ENCODE measurements at regions not wholly inside any gene's neighbourhood (a gene's known extent, or its start where the extent isn't known, plus 50 kb on each side); places are given as distances from the start of the nearest gene placed in this dataset.

GRCh38 chr5:155167736-155168135, 154.2 kb downstream of the KIF4B start (continued):
- TF ChIP-seq ZNF512 (CRISPR knock-in tag; IDR thresholded peaks at IDR 0.05; ENCODE audit: borderline replicate concordance) (no peak), CDX4 (CRISPR knock-in tag; IDR thresholded peaks at IDR 0.05; ENCODE audit: borderline replicate concordance) (no peak), USF1 (CRISPR knock-in tag; IDR thresholded peaks at IDR 0.05) (no peak), E2F1 (CRISPR knock-in tag; IDR thresholded peaks at IDR 0.05) (no peak), PREB (CRISPR knock-in tag; IDR thresholded peaks at IDR 0.05; ENCODE audit: borderline replicate concordance) (no peak)

- Mint-ChIP-seq H3K9me3 (peaks cover 40% of the 10 kb centered on the region), H3K27me3 (ENCODE audit: low read depth) (no peaks in the 10 kb centered on the region), H3K4me3 (no peak overlapping the region), H3K36me3 (peaks cover 7% of the 10 kb centered on the region), H3K4me1 (no peaks in the 10 kb centered on the region; the same call in 1 of the 2 replicates), H3K27ac (no peak overlapping the region)
- ATAC-seq (no peak), DNase-seq (ENCODE audit: low spot score) (no peak)
- CTCF ChIA-PET = no interaction called here
- POLR2A ChIA-PET = no interaction called here
- no peak for TF ChIP-seq GABPB1 (CRISPR knock-in tag; IDR thresholded peaks at IDR 0.05)
- no peak for TF ChIP-seq TP53 (CRISPR knock-in tag; IDR thresholded peaks at IDR 0.05)
- no peak for TF ChIP-seq FOXP1 (CRISPR knock-in tag; IDR thresholded peaks at IDR 0.05; ENCODE audit: borderline replicate concordance)
- no peak for TF ChIP-seq ATF2 (CRISPR knock-in tag; IDR thresholded peaks at IDR 0.05; ENCODE audit: borderline replicate concordance, low read depth)
- no peak for TF ChIP-seq ZNF281 (CRISPR knock-in tag; IDR thresholded peaks at IDR 0.05)
- TF ChIP-seq RELA (CRISPR knock-in tag; IDR thresholded peaks at IDR 0.05; ENCODE audit: borderline replicate concordance) = no peak
- TF ChIP-seq ZBTB21 (CRISPR knock-in tag; IDR thresholded peaks at IDR 0.05; ENCODE audit: borderline replicate concordance) = no peak
- TF ChIP-seq ZNF532 (CRISPR knock-in tag; IDR thresholded peaks at IDR 0.05; ENCODE audit: borderline replicate concordance) = no peak
- TF ChIP-seq NFE2L1 (CRISPR knock-in tag; IDR thresholded peaks at IDR 0.05) = no peak
- no peak for TF ChIP-seq GRHL2 (CRISPR knock-in tag; IDR thresholded peaks at IDR 0.05; ENCODE audit: insufficient replicate concordance, severe bottlenecking)
- TF ChIP-seq ZNF512 (CRISPR knock-in tag; IDR thresholded peaks at IDR 0.05; ENCODE audit: borderline replicate concordance) = no peak
- no peak for TF ChIP-seq CBFB (CRISPR knock-in tag; IDR thresholded peaks at IDR 0.05; ENCODE audit: low read depth)
- TF ChIP-seq ZNF396 (CRISPR knock-in tag; IDR thresholded peaks at IDR 0.05; ENCODE audit: borderline replicate concordance) = no peak
- no peak for TF ChIP-seq ZNF219 (CRISPR knock-in tag; IDR thresholded peaks at IDR 0.05; ENCODE audit: borderline replicate concordance)
Observed at GRCh38 chr5:155181542-155181941, 168.0 kb downstream of the KIF4B start.
